ENCODE measurements at regions not wholly inside any gene's neighbourhood (a gene's known extent, or its start where the extent isn't known, plus 50 kb on each side); places are given as distances from the start of the nearest gene placed in this dataset.
A peak's percentile ranks its signal among the peaks of the same experiment; 100 is the strongest.

- H3K27me3 ChIP-seq (ENCODE audit: insufficient read depth in 3 of 3, low read length in 2 of 3): no peaks in the 10 kb centered on the region
- no peaks in the 10 kb centered on the region for H3K36me3 ChIP-seq (ENCODE audit: insufficient read depth in 1 of 2, low read depth in 1 of 2)
- intact Hi-C loops (cut with DNase I): no loop called here
- H3K9me3 ChIP-seq: no peaks in the 10 kb centered on the region
- ATAC-seq (peak in 3 of 4 donors; percentile 76 to 88 (median 77)), DNase-seq (no peak)
- WGBS, 3 donors: 27 to 47% (median 30%) methylated on average over 4 of the region's 4 CpGs
- peaks cover 18% of the 10 kb centered on the region for H3K4me1 ChIP-seq
- TF ChIP-seq, protein P1, sequence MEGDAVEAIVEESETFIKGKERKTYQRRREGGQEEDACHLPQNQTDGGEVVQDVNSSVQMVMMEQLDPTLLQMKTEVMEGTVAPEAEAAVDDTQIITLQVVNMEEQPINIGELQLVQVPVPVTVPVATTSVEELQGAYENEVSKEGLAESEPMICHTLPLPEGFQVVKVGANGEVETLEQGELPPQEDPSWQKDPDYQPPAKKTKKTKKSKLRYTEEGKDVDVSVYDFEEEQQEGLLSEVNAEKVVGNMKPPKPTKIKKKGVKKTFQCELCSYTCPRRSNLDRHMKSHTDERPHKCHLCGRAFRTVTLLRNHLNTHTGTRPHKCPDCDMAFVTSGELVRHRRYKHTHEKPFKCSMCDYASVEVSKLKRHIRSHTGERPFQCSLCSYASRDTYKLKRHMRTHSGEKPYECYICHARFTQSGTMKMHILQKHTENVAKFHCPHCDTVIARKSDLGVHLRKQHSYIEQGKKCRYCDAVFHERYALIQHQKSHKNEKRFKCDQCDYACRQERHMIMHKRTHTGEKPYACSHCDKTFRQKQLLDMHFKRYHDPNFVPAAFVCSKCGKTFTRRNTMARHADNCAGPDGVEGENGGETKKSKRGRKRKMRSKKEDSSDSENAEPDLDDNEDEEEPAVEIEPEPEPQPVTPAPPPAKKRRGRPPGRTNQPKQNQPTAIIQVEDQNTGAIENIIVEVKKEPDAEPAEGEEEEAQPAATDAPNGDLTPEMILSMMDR (IDR thresholded peaks at IDR 0.05): no peak
- peak overlapping the region; percentile 36 for H3K4me3 ChIP-seq
- peak overlapping the region; percentile 64 for H3K27ac ChIP-seq
Measured at GRCh38 chr9:119047513-119048307, 321.5 kb downstream of the BRINP1 start.

DNA sequence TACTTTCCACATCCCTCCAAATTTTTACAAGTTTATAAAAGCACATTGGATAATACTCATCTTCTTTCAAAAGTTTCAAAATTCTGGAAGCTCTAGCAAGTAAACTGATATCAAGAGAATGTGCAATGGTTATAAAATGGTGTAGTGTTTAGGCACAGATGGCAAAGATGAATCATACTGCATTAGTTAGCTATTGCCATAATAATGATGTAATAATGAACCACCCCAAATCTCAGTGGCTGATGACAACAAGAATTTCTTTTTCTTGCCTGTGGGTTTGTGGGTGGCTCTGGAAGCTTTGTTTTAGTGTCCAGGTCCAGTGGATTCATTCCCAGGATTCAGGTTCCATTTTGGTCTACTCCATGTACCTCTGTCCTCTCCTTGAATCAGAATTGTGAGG lies 319.0 kb downstream of the BRINP1 start:
- TF ChIP-seq, protein P1 (IDR thresholded peaks at IDR 0.05): no peak
- Histone ChIP-seq H3K36me3 (ENCODE audit: insufficient read depth in 1 of 2, low read depth in 1 of 2) (no peaks in the 10 kb centered on the region), H3K9me3 (no peaks in the 10 kb centered on the region), H3K4me1 (peaks cover 18% of the 10 kb centered on the region), H3K4me3 (no peak overlapping the region), H3K27me3 (ENCODE audit: insufficient read depth in 3 of 3, low read length in 2 of 3) (no peaks in the 10 kb centered on the region), H3K27ac (no peak overlapping the region)
- ATAC-seq: no peak
- DNase-seq: no peak
- intact Hi-C loops (cut with DNase I): no loop called here

- TF ChIP-seq, protein P1 (IDR thresholded peaks at IDR 0.05): no peak
- intact Hi-C loops (cut with DNase I): no loop called here
- no peaks in the 10 kb centered on the region for H3K27me3 ChIP-seq (ENCODE audit: insufficient read depth in 3 of 3, low read length in 2 of 3)
- no peaks in the 10 kb centered on the region for H3K9me3 ChIP-seq
- 43 to 56% (median 46%) methylated on average over 10 of the region's 10 CpGs for WGBS, 3 donors
- H3K36me3 ChIP-seq (ENCODE audit: insufficient read depth in 1 of 2, low read depth in 1 of 2): no peaks in the 10 kb centered on the region
- ATAC-seq (peak in 3 of 4 donors; percentile 22 to 85 (median 77)), DNase-seq (peak; percentile 19 to 77)
- peak overlapping the region; percentile 31 for H3K4me3 ChIP-seq
- H3K27ac ChIP-seq: peak overlapping the region; percentile 42
- H3K4me1 ChIP-seq: peaks cover 18% of the 10 kb centered on the region
Measured at GRCh38 chr9:119052339-119053030, 316.8 kb downstream of the BRINP1 start.

DNA sequence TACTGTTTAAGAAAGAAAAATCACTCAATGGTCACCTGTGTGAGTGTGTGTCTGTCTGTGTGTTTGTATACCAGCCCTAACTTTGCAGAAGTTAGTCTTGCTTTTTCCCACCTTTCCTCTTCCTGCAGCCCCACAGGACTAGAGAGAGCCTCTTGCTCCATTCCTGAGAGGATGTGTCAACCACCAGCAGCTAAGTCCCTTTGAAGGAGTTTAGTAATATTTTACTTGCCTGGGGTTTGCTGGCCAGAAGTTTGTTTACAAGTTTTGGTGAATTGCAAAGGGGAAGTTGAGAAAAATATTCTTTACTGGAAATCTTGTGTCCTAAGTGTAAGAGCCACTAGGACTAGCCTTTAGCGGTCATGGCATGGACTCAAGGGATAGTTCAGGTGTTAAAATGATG lies 316.2 kb downstream of the BRINP1 start:
- Histone ChIP-seq H3K36me3 (ENCODE audit: insufficient read depth in 1 of 2, low read depth in 1 of 2) (no peaks in the 10 kb centered on the region), H3K27ac (no peak overlapping the region), H3K4me1 (peaks cover 14% of the 10 kb centered on the region), H3K27me3 (ENCODE audit: insufficient read depth in 3 of 3, low read length in 2 of 3) (no peaks in the 10 kb centered on the region), H3K4me3 (no peak overlapping the region), H3K9me3 (no peaks in the 10 kb centered on the region)
- no peak for DNase-seq
- intact Hi-C loops (cut with DNase I): no loop called here
- ATAC-seq: peak in 3 of 4 donors; percentile 23 to 56 (median 34)
- TF ChIP-seq, protein P1 (IDR thresholded peaks at IDR 0.05): no peak
- WGBS, 3 donors: 76 to 93% (median 83%) methylated on average over 1 of the region's 1 CpG

Measured in psoas muscle (tissue), 7 donors.